ENCODE measurements at regions not wholly inside any gene's neighbourhood (a gene's known extent, or its start where the extent isn't known, plus 50 kb on each side); places are given as distances from the start of the nearest gene placed in this dataset.
"Not testable (repeated sequence)": the region's sequence is repeated elsewhere in the genome, so short reads cannot be mapped to it uniquely, and the experiment has no call there.

- Mint-ChIP-seq H3K4me3 (peak overlapping the region in 6 of 7 donors; percentile 13 to 63 (median 44)), H3K27ac (peak overlapping the region in 7 of 8 donors; percentile 81 to 92 (median 86)), H3K4me1 (peaks cover 13 to 20% (median 18%) of the 10 kb centered on the region in 3 donors)
- H3K27ac ChIP-seq (ENCODE audit: low read depth, low read length); POLR2A ChIA-PET; H3K36me3 ChIP-seq (ENCODE audit: insufficient read depth, low read length); H3K9me3 Mint-ChIP-seq; H3K27me3 Mint-ChIP-seq; H3K27me3 ChIP-seq (ENCODE audit: insufficient read depth, low read length, poor library complexity, severe bottlenecking); H3K4me1 ChIP-seq (ENCODE audit: insufficient read depth, low read length); H3K36me3 Mint-ChIP-seq; H3K9me3 ChIP-seq (ENCODE audit: low read length); CTCF ChIA-PET; H3K4me3 ChIP-seq (ENCODE audit: low read length): not testable (repeated sequence)
- peak in 1 of 5 donors; percentile 22 for DNase-seq
Measured at GRCh38 chr1:149157409-149157808, 54.1 kb upstream of the NBPF9 start.

DNA sequence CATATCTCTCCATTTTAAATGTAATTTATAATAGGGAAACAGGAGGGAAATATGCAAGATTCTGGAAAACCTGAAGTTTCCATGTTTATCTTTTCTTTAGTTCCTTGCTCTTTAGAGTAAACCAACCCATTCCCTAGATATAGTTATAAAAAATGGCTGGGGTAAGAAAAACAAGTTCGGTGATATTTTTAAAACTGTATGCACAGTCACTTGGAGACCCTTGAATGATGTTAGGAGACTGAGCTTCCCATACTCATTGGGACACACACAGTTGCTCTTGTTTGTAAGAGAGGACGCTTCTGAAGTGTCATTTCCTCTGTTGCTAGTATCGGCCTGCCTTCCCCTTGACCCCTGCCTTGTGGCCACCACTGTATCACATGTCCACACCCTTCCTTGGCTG lies 55.0 kb upstream of the NBPF9 start:
- POLR2A ChIA-PET; H3K9me3 ChIP-seq (ENCODE audit: low read length); H3K27me3 Mint-ChIP-seq; H3K9me3 Mint-ChIP-seq; H3K4me3 ChIP-seq (ENCODE audit: low read length); DNase-seq; H3K27me3 ChIP-seq (ENCODE audit: insufficient read depth, low read length, poor library complexity, severe bottlenecking); H3K27ac ChIP-seq (ENCODE audit: low read depth, low read length); H3K36me3 Mint-ChIP-seq; CTCF ChIA-PET; H3K36me3 ChIP-seq (ENCODE audit: insufficient read depth, low read length); H3K4me1 ChIP-seq (ENCODE audit: insufficient read depth, low read length): not testable (repeated sequence)
- H3K4me3 Mint-ChIP-seq: peak overlapping the region in 2 of 7 donors; percentile 27 to 41
- peak overlapping the region in 6 of 8 donors; percentile 14 to 86 (median 48) for H3K27ac Mint-ChIP-seq
- H3K4me1 Mint-ChIP-seq: peaks cover 13 to 20% (median 18%) of the 10 kb centered on the region in 3 donors

DNA sequence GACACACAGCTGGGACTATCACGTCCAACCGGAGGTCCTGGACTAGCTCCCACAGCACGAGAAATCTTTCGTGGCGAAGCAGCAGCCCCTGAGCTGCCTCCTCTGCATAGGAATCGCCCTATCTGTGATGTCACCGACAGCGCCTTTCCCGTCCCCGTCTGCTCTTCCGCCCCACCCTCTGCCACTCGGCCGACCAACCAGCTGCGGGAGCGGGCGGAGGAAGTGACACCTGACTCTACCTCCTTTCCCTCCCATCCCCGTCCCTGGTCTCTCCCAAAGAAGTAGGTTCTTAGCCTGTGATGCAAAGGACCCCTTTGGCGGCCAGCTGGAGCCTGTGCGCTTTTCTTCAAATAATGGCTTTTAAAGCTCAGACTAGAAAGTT lies 59.7 kb upstream of the NBPF9 start:
- CTCF ChIA-PET; H3K4me1 ChIP-seq (ENCODE audit: insufficient read depth, low read length); H3K9me3 ChIP-seq (ENCODE audit: low read length); H3K4me3 Mint-ChIP-seq; POLR2A ChIA-PET; H3K4me3 ChIP-seq (ENCODE audit: low read length); H3K9me3 Mint-ChIP-seq; H3K27ac ChIP-seq (ENCODE audit: low read depth, low read length); H3K27me3 ChIP-seq (ENCODE audit: insufficient read depth, low read length, poor library complexity, severe bottlenecking); H3K27ac Mint-ChIP-seq; H3K36me3 ChIP-seq (ENCODE audit: insufficient read depth, low read length); DNase-seq; H3K27me3 Mint-ChIP-seq; H3K36me3 Mint-ChIP-seq: not testable (repeated sequence)
- peaks cover 10 to 13% (median 13%) of the 10 kb centered on the region in 3 donors for H3K4me1 Mint-ChIP-seq

DNA sequence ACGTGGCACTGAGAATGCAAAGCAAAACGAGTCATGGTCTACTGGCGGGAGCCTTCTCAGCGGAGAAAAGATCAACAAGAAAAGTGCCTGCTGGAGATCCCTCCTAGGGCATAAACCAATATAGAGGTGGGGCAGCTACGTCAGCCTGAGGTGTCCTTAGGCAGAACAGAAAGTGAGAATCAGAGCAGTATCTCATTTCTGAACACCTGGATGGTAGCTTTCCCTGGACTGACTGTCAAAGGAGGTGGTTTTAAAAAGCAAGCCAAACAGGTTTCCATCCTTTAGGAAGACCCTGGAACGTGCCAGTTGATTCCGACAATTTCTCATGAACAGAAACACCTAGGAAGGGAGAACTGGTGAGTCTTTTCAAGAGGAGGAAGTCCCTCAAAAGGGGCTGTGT lies 71.4 kb upstream of the NBPF9 start:
- CTCF ChIA-PET; H3K9me3 Mint-ChIP-seq; H3K4me1 ChIP-seq (ENCODE audit: insufficient read depth, low read length); H3K9me3 ChIP-seq (ENCODE audit: low read length); POLR2A ChIA-PET; H3K27me3 Mint-ChIP-seq; H3K36me3 ChIP-seq (ENCODE audit: insufficient read depth, low read length); H3K27me3 ChIP-seq (ENCODE audit: insufficient read depth, low read length, poor library complexity, severe bottlenecking); H3K27ac ChIP-seq (ENCODE audit: low read depth, low read length); H3K4me3 ChIP-seq (ENCODE audit: low read length); H3K36me3 Mint-ChIP-seq; H3K4me1 Mint-ChIP-seq: not testable (repeated sequence)
- Mint-ChIP-seq H3K27ac (peak overlapping the region in 4 of 8 donors; percentile 86 to 97 (median 90)), H3K4me3 (peak overlapping the region in 4 of 7 donors; percentile 73 to 90 (median 84))
- peak in 4 of 5 donors; percentile 1 to 69 (median 46) for DNase-seq

- POLR2A ChIA-PET; H3K36me3 ChIP-seq (ENCODE audit: insufficient read depth, low read length); H3K4me3 ChIP-seq (ENCODE audit: low read length); H3K36me3 Mint-ChIP-seq; H3K9me3 Mint-ChIP-seq; H3K27me3 ChIP-seq (ENCODE audit: insufficient read depth, low read length, poor library complexity, severe bottlenecking); H3K4me1 Mint-ChIP-seq; H3K4me1 ChIP-seq (ENCODE audit: insufficient read depth, low read length); CTCF ChIA-PET; H3K27me3 Mint-ChIP-seq; H3K27ac ChIP-seq (ENCODE audit: low read depth, low read length); H3K9me3 ChIP-seq (ENCODE audit: low read length): not testable (repeated sequence)
- peak in 2 of 5 donors; percentile 5 to 40 for DNase-seq
- H3K4me3 Mint-ChIP-seq: peak overlapping the region in 5 of 7 donors; percentile 56 to 80 (median 76)
- H3K27ac Mint-ChIP-seq: peak overlapping the region in 4 of 8 donors; percentile 68 to 90 (median 84)
Measured at GRCh38 chr1:149175812-149176211, 72.5 kb upstream of the NBPF9 start.

- Mint-ChIP-seq H3K27ac (peak overlapping the region; percentile 90 to 99 (median 95)), H3K4me3 (peak overlapping the region; percentile 81 to 94 (median 87))
- H3K9me3 ChIP-seq (ENCODE audit: low read length); H3K4me1 Mint-ChIP-seq; H3K4me3 ChIP-seq (ENCODE audit: low read length); CTCF ChIA-PET; H3K9me3 Mint-ChIP-seq; H3K27me3 ChIP-seq (ENCODE audit: insufficient read depth, low read length, poor library complexity, severe bottlenecking); H3K27me3 Mint-ChIP-seq; H3K36me3 ChIP-seq (ENCODE audit: insufficient read depth, low read length); POLR2A ChIA-PET; H3K36me3 Mint-ChIP-seq; H3K4me1 ChIP-seq (ENCODE audit: insufficient read depth, low read length): not testable (repeated sequence)
- DNase-seq: peak; percentile 53 to 91 (median 84)
- H3K27ac ChIP-seq (ENCODE audit: low read depth, low read length): peak overlapping the region; percentile 73
Measured at GRCh38 chr1:149176453-149177316, 73.3 kb upstream of the NBPF9 start.

DNA sequence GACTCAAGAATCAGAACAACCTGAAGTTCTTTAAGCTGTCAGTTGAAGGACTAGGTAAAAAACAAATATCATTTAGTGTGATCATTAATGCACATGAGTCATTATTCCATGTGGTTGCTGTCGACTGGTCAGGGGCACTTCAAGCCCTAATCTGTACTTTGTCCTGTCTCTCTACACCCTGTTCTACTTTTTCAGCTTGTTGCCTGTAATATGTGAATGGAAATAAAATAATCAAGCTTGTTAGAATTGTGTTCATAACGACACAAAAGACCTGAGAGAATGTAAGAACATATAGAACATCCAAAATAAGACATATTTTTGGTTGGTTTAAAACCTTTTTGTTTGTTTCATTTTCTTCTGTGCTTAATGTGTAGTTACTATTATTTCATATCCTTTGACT lies 87.4 kb upstream of the NBPF9 start:
- H3K4me1 ChIP-seq (ENCODE audit: insufficient read depth, low read length); H3K36me3 Mint-ChIP-seq; H3K9me3 Mint-ChIP-seq; H3K4me3 ChIP-seq (ENCODE audit: low read length); CTCF ChIA-PET; H3K27me3 ChIP-seq (ENCODE audit: insufficient read depth, low read length, poor library complexity, severe bottlenecking); POLR2A ChIA-PET; DNase-seq; H3K27ac ChIP-seq (ENCODE audit: low read depth, low read length); H3K27me3 Mint-ChIP-seq; H3K9me3 ChIP-seq (ENCODE audit: low read length); H3K36me3 ChIP-seq (ENCODE audit: insufficient read depth, low read length); H3K4me1 Mint-ChIP-seq: not testable (repeated sequence)
- H3K27ac Mint-ChIP-seq: peak overlapping the region in 1 of 8 donors; percentile 43
- peak overlapping the region in 1 of 7 donors; percentile 40 for H3K4me3 Mint-ChIP-seq

DNA sequence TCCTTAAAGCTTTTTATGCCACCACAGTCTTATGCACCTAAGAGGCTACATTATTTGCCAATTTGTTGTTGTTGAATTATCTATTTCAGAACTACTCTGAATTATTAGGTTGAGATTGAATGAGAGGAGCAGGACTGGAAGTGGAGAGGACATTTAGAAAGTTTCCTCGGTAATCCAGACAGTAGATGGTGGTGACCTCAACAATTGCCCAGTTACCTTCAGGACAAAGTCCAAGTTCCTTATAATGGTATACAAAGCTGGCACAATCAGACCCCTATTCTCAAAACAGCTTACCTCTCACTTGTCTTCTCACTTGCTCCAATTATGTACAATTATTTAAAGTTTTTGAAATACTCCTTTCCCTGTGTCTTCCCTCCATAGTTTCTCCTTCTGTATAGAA lies 93.3 kb upstream of the NBPF9 start:
- H3K36me3 ChIP-seq (ENCODE audit: insufficient read depth, low read length); H3K27ac ChIP-seq (ENCODE audit: low read depth, low read length); H3K27me3 Mint-ChIP-seq; POLR2A ChIA-PET; H3K4me3 ChIP-seq (ENCODE audit: low read length); H3K9me3 Mint-ChIP-seq; DNase-seq; H3K27me3 ChIP-seq (ENCODE audit: insufficient read depth, low read length, poor library complexity, severe bottlenecking); H3K9me3 ChIP-seq (ENCODE audit: low read length); H3K4me1 ChIP-seq (ENCODE audit: insufficient read depth, low read length); CTCF ChIA-PET; H3K36me3 Mint-ChIP-seq; H3K4me3 Mint-ChIP-seq: not testable (repeated sequence)
- Mint-ChIP-seq H3K27ac (peak overlapping the region in 4 of 8 donors; percentile 3 to 90 (median 32)), H3K4me1 (peaks cover 12 to 23% (median 19%) of the 10 kb centered on the region in 3 donors)

All from CD8-positive, alpha-beta memory T cell (primary cell).